Omental fat pad (tissue), 3 donors: ENCODE measurements at regions not wholly inside any gene's neighbourhood (a gene's known extent, or its start where the extent isn't known, plus 50 kb on each side); places are given as distances from the start of the nearest gene placed in this dataset.
"Not testable (repeated sequence)": the region's sequence is repeated elsewhere in the genome, so short reads cannot be mapped to it uniquely, and the experiment has no call there.

ENCODE experiments used
- ATAC-seq: fragments of 150-250 bp; one replicate; pipeline ENCODE4 v1.9.1; 2016; ENCODE audit warnings: mild to moderate bottlenecking, moderate library complexity; ENCODE audit not compliant: low FRiP score
- DNase-seq: peaks from one replicate; pipeline ENCODE4 v3.0.0-alpha.2; 2019; ENCODE audit warnings: low spot score
- CTCF ChIP-seq, 3 donors: fragments of 450-650 bp; IDR thresholded peaks; one replicate each; pipeline ENCODE4 v1.5.1; 2016 to 2017; ENCODE audit warnings: antibody characterized with exemption in 3 of 3, mild to moderate bottlenecking in 3 of 3, moderate library complexity in 2 of 3

- ATAC-seq (no peak), DNase-seq (no peak)
- no peak for TF ChIP-seq CTCF (IDR thresholded peaks at IDR 0.05)
These were observed 392.4 kb downstream of the TECRL start for GRCh38 chr4:64016893-64017292.

- TF ChIP-seq CTCF (IDR thresholded peaks at IDR 0.05): no peak
- ATAC-seq (no peak), DNase-seq (no peak)
These were observed 394.6 kb downstream of the TECRL start for GRCh38 chr4:64014647-64015046.

GRCh38 chr4:64001229-64001898, 407.9 kb downstream of the TECRL start:
- DNase-seq (no peak), ATAC-seq (no peak)
- TF ChIP-seq CTCF (IDR thresholded peaks at IDR 0.05): no peak

- ATAC-seq: no peak
- DNase-seq: no peak
- no peak for TF ChIP-seq CTCF (IDR thresholded peaks at IDR 0.05)
These were observed 409.0 kb downstream of the TECRL start for GRCh38 chr4:64000241-64000640.

- no peak for DNase-seq
- no peak for TF ChIP-seq CTCF (IDR thresholded peaks at IDR 0.05)
- no peak for ATAC-seq
These were observed 423.0 kb downstream of the TECRL start for GRCh38 chr4:63986253-63986652.

GRCh38 chr4:63983224-63983623, 426.0 kb downstream of the TECRL start:
- no peak for DNase-seq
- no peak for ATAC-seq
- TF ChIP-seq CTCF (IDR thresholded peaks at IDR 0.05): no peak

GRCh38 chr4:63965875-63966274, 443.4 kb downstream of the TECRL start:
- no peak for TF ChIP-seq CTCF (IDR thresholded peaks at IDR 0.05)
- ATAC-seq: no peak
- no peak for DNase-seq

- not testable (repeated sequence) for DNase-seq, ATAC-seq
These were observed 466.5 kb downstream of the TECRL start for GRCh38 chr4:63942706-63943286.
